NCI-H748 (cell line): ENCODE measurements at regions not wholly inside any gene's neighbourhood (a gene's known extent, or its start where the extent isn't known, plus 50 kb on each side); places are given as distances from the start of the nearest gene placed in this dataset.

Experiments
- DNase-seq: peaks from one replicate; lab custom pipeline; 2025; ENCODE audit not compliant: unreplicated experiment; lab: John Stamatoyannopoulos, UW

DNA sequence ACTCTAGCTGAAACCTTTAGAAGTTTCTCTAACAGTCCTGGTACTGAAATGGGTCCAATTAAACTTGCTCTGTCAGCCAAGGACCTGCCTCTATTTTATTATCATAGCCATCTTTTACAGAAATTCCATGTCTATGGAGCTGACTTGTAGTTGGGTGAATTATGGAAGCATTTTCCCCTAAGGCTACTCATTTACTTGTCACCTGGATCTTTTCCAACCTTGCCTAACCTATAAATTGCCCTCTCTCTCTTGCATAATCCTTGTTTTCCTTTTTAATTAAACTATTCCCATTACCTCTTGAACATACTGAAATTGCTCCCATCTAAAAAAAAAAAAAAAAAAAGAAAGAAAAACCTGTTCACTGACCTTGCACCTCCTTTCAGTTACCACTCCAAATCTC is 74.6 kb upstream of the DOK6 start:
- DNase-seq = peak; percentile 80

DNA sequence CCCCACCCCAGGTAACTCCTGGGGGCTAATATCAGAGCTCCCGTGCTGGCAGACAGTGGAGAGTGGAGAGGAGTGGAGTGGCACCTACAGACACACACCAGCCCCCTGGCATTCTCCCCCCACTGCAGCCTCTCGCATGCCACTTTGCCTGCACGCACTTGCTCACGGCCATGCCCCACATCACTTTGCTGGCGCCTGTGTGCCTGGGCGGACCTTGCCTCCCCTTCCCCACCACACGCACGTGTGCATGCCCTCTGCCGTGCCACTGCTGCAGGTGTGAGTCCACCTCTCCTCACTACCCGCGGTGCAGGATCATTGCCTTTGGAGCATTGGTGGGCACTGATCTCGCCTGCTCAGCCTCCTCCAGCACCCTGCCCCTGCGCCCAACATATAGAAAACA is 72.6 kb upstream of the DOK6 start:
- DNase-seq = no peak

DNA sequence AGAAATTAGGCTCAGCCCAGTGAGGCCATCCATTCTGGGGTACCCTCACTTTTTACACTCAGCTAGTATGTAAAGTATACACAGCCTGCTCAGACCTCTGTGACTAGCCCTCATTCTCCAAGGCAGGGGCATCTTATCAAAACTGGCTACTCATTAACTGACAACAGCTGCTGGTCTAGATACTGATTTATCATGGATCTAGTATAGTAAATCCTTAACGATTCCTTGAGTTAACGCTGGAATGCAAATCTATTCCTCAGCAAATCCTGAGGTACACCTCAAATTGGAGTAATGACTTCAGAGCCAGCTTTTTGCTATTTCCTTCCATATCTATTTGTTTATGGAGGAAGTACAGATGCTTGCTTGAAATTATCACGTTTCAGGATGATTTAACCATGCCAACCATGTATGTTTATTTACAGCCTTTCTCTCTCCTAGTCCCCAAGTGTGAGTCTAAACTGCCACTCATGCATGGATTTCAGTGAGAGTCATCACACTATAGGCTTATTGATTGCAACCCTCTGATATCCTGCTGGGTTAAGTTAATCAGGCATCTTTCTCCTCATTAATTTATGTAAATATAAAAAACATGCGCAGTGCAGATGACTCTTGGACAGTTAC is 70.2 kb upstream of the DOK6 start:
- DNase-seq = peak; percentile 74

DNA sequence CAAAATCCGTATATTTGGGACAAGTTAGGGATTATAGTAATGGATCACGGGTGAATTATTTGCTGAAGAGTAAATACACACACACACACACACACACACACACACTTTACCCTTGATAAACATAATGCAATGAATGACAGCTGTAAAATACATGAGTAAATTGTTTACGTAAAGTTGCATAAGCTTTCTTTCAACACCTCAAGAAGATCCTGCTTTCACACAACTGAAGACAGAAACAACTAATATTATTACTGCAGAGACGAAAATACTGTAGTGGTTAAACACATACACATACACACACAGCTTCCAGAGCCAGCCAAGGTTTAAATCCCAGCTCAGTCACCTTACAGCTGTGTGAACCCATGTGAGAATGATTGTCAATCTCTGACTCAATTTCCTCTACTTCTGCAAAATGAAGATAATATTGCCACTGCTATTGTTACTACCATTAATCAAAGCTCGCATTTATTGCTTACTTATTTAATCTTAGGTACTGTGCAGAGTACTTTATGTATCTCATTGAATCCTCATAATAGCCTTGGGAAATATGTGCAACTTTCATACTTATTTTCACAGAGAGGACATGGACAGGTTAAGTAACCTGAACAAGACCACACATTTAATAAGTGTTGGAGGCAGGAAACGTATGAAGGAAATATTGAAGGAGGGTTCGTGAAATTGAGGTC is 50.6 kb upstream of the DOK6 start:
- DNase-seq = no peak
